GM18868 (cell line): ENCODE measurements at regions not wholly inside any gene's neighbourhood (a gene's known extent, or its start where the extent isn't known, plus 50 kb on each side); places are given as distances from the start of the nearest gene placed in this dataset.

ENCODE experiments used
- ATAC-seq: cut with Tn5 transposase; IDR thresholded peaks from one replicate; pipeline ENCODE4 v1.9.1; 2021; ENCODE audit warnings: mild to moderate bottlenecking, moderate library complexity; ENCODE audit not compliant: unreplicated experiment

GRCh38 chr6:4563156-4563555 lies 213.0 kb upstream of the CDYL start:
- no peak for ATAC-seq

GRCh38 chr6:4561773-4562400 lies 214.3 kb upstream of the CDYL start:
- ATAC-seq, result no peak

- no peak for ATAC-seq
Measured at GRCh38 chr6:4561078-4561435, 215.1 kb upstream of the CDYL start.

GRCh38 chr6:4560221-4561077 lies 215.8 kb upstream of the CDYL start:
- no peak for ATAC-seq

- no peak for ATAC-seq
Measured at GRCh38 chr6:4559281-4559875, 216.8 kb upstream of the CDYL start.

- ATAC-seq, result no peak
Measured at GRCh38 chr6:4554645-4555044, 221.6 kb upstream of the CDYL start.

GRCh38 chr6:4553387-4553786 lies 222.8 kb upstream of the CDYL start:
- ATAC-seq, result no peak

GRCh38 chr6:4550227-4550597 lies 226.0 kb upstream of the CDYL start:
- ATAC-seq, result no peak

GRCh38 chr6:4549556-4550226 lies 226.5 kb upstream of the CDYL start:
- no peak for ATAC-seq

- ATAC-seq, result no peak
Measured at GRCh38 chr6:4545893-4546292, 230.3 kb upstream of the CDYL start.

GRCh38 chr6:4543596-4543995 lies 232.6 kb upstream of the CDYL start:
- no peak for ATAC-seq

- ATAC-seq, result no peak
Measured at GRCh38 chr6:4533576-4533975, 242.6 kb upstream of the CDYL start.

GRCh38 chr6:4531406-4531805 lies 244.8 kb upstream of the CDYL start:
- no peak for ATAC-seq

- ATAC-seq, result no peak
Measured at GRCh38 chr6:4522453-4522852, 253.8 kb upstream of the CDYL start.

- no peak for ATAC-seq
Measured at GRCh38 chr6:4521070-4521469, 255.1 kb upstream of the CDYL start.

GRCh38 chr6:4518506-4518905 lies 257.7 kb upstream of the CDYL start:
- ATAC-seq, result no peak

GRCh38 chr6:4516206-4516605 lies 260.0 kb upstream of the CDYL start:
- ATAC-seq, result no peak

GRCh38 chr6:4513561-4513960 lies 262.6 kb upstream of the CDYL start:
- ATAC-seq, result no peak

GRCh38 chr6:4512051-4512471 lies 264.1 kb upstream of the CDYL start:
- ATAC-seq, result no peak

GRCh38 chr6:4511641-4512020 lies 264.6 kb upstream of the CDYL start:
- no peak for ATAC-seq

- ATAC-seq, result no peak
Measured at GRCh38 chr6:4510906-4511640, 265.1 kb upstream of the CDYL start.
